IgD-negative memory B cell (primary cell): ENCODE measurements at regions not wholly inside any gene's neighbourhood (a gene's known extent, or its start where the extent isn't known, plus 50 kb on each side); places are given as distances from the start of the nearest gene placed in this dataset.
A peak's percentile ranks its signal among the peaks of the same experiment; 100 is the strongest.

Experiments used
- H3K27ac Mint-ChIP-seq, 3 donors: one replicate each; pipeline ENCODE4 v1.8.0; 2020 to 2022; ENCODE audit warnings: mild to moderate bottlenecking in 3 of 3, mixed read lengths in 3 of 3, moderate library complexity in 1 of 3
- H3K27me3 Mint-ChIP-seq: one replicate; pipeline ENCODE4 v1.8.0; 2021; ENCODE audit warnings: mixed read lengths
- H3K36me3 Mint-ChIP-seq: one replicate; pipeline ENCODE4 v1.8.0; 2020; ENCODE audit warnings: mild to moderate bottlenecking, mixed read lengths
- H3K4me1 Mint-ChIP-seq, 3 donors: one replicate each; pipeline ENCODE4 v1.8.0; 2020 to 2022; ENCODE audit warnings: mixed read lengths in 3 of 3, mild to moderate bottlenecking in 1 of 3
- H3K4me3 Mint-ChIP-seq, 4 donors: one replicate each; pipeline ENCODE4 v1.8.0; 2020 to 2022; ENCODE audit warnings: mild to moderate bottlenecking in 4 of 4, mixed read lengths in 4 of 4, moderate library complexity in 3 of 4
- H3K9me3 Mint-ChIP-seq, 3 donors: one replicate each; pipeline ENCODE4 v1.8.0; 2020 to 2021; ENCODE audit warnings: mixed read lengths in 3 of 3, mild to moderate bottlenecking in 1 of 3

GRCh38 chr13:46994492-46994891 lies 97.6 kb upstream of the HTR2A start:
- no peak overlapping the region for H3K4me3 Mint-ChIP-seq
- H3K4me1 Mint-ChIP-seq, result peaks cover 6 to 11% (median 9%) of the 10 kb centered on the region in 3 donors
- no peak overlapping the region for H3K27ac Mint-ChIP-seq
- peaks cover 4% of the 10 kb centered on the region for H3K36me3 Mint-ChIP-seq
- H3K27me3 Mint-ChIP-seq, result peaks cover 3% of the 10 kb centered on the region
- H3K9me3 Mint-ChIP-seq, result peaks cover 0 to 2% (median 0%) of the 10 kb centered on the region in 3 donors

DNA sequence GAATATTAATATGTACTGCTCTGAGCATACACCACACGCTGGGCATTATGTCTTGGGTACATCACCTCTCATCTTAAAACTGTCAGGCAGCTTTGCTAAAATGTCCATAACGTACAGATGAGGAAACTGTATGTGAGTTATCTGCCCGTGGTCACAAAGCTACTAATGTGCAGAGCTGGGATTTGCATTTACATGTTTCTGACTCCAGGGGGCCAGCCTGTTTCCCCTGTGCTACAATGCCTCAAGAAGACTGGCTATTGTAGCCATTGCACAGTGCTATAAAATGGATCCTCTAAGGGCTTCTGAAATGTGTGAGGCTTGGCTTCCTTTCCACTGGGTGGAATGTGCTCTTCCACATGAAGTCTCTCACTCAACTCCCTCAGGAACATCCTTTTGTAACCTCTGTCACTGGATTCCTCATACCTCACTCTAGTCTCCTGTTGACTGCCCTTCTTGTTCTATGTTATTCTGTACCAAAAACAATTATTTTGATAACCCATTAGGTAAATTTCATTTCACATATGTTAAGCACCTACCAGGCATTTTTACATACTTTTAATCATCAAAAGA lies 95.6 kb upstream of the HTR2A start:
- Mint-ChIP-seq H3K4me3 (no peak overlapping the region), H3K27ac (no peak overlapping the region), H3K4me1 (peaks cover 6 to 9% (median 6%) of the 10 kb centered on the region in 3 donors), H3K27me3 (peaks cover 5% of the 10 kb centered on the region), H3K9me3 (peaks cover 0 to 2% (median 0%) of the 10 kb centered on the region in 3 donors), H3K36me3 (peaks cover 4% of the 10 kb centered on the region)

DNA sequence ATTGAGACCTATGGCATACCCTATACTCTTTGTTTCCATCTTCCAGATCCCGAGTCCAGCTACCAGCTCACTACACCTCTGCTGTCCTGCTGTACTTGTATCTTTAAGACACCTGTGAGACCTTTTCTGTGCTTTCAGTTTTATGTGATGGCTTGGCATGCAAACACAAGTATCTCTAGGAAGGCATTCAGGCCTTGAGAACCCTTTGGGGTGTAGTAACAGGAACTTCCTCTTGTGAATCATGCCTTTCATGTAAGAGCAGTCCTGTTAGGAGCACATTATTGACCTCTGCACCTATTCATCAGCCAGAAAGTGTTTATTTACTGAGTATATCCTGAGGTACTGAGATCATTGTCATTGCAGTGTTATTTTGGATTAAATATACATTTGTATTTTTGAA lies 87.0 kb upstream of the HTR2A start:
- H3K4me3 Mint-ChIP-seq, result peak overlapping the region; percentile 24 to 80 (median 71)
- no peaks in the 10 kb centered on the region for H3K36me3 Mint-ChIP-seq
- no peaks in the 10 kb centered on the region for H3K9me3 Mint-ChIP-seq
- H3K4me1 Mint-ChIP-seq, result peaks cover 15 to 18% (median 18%) of the 10 kb centered on the region in 3 donors
- H3K27me3 Mint-ChIP-seq, result no peaks in the 10 kb centered on the region
- H3K27ac Mint-ChIP-seq, result peak overlapping the region; percentile 2 to 88 (median 19)

GRCh38 chr13:46982856-46983582 lies 86.2 kb upstream of the HTR2A start:
- Mint-ChIP-seq H3K27me3 (no peaks in the 10 kb centered on the region), H3K4me3 (peak overlapping the region; percentile 3 to 80 (median 71)), H3K4me1 (peaks cover 15 to 18% (median 18%) of the 10 kb centered on the region in 3 donors), H3K9me3 (peaks cover 0 to under 1% (median under 1%) of the 10 kb centered on the region in 3 donors), H3K36me3 (peaks cover under 1% of the 10 kb centered on the region), H3K27ac (peak overlapping the region; percentile 2 to 88 (median 19))

- peaks cover 5% of the 10 kb centered on the region in 3 donors for H3K4me1 Mint-ChIP-seq
- H3K36me3 Mint-ChIP-seq, result peaks cover 7% of the 10 kb centered on the region
- H3K9me3 Mint-ChIP-seq, result peaks cover 9 to 15% (median 10%) of the 10 kb centered on the region in 3 donors
- H3K27ac Mint-ChIP-seq, result peak overlapping the region in 1 of 3 donors; percentile 8
- peaks cover 4% of the 10 kb centered on the region for H3K27me3 Mint-ChIP-seq
- H3K4me3 Mint-ChIP-seq, result no peak overlapping the region
These were observed 78.3 kb upstream of the HTR2A start for GRCh38 chr13:46975173-46975572.

GRCh38 chr13:46968450-46968849 lies 71.6 kb upstream of the HTR2A start:
- Mint-ChIP-seq H3K27me3 (peaks cover 6% of the 10 kb centered on the region), H3K27ac (no peak overlapping the region), H3K9me3 (no peaks in the 10 kb centered on the region), H3K4me1 (peaks cover 0 to 11% (median 7%) of the 10 kb centered on the region in 3 donors), H3K4me3 (no peak overlapping the region), H3K36me3 (no peaks in the 10 kb centered on the region)

GRCh38 chr13:46964789-46965527 lies 68.1 kb upstream of the HTR2A start:
- Mint-ChIP-seq H3K9me3 (no peaks in the 10 kb centered on the region), H3K4me3 (no peak overlapping the region), H3K36me3 (no peaks in the 10 kb centered on the region), H3K4me1 (peaks cover 0 to 11% (median 7%) of the 10 kb centered on the region in 3 donors), H3K27ac (no peak overlapping the region), H3K27me3 (peaks cover 2% of the 10 kb centered on the region)

DNA sequence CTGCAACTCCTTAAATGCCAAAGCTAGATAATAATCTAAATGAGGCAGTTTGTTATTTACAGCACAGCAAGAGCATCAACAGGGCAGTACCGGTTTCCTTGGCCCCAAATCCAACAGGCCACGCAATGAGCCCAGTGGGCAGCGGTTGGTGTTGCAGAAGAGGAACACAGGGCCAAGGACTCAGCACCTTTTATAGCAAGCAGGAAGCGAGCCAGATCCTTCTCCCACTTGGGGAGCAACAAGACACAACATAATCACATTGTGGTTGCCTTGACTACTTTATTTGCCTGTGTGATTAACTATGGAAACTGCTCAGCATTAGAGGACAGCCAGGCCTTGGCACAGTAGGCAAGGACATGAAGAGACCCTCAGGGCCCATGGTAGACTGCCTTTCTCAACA lies 67.1 kb upstream of the HTR2A start:
- no peaks in the 10 kb centered on the region for H3K9me3 Mint-ChIP-seq
- H3K4me3 Mint-ChIP-seq, result no peak overlapping the region
- H3K27ac Mint-ChIP-seq, result no peak overlapping the region
- no peaks in the 10 kb centered on the region for H3K36me3 Mint-ChIP-seq
- peaks cover 0 to 11% (median 7%) of the 10 kb centered on the region in 3 donors for H3K4me1 Mint-ChIP-seq
- H3K27me3 Mint-ChIP-seq, result no peaks in the 10 kb centered on the region

DNA sequence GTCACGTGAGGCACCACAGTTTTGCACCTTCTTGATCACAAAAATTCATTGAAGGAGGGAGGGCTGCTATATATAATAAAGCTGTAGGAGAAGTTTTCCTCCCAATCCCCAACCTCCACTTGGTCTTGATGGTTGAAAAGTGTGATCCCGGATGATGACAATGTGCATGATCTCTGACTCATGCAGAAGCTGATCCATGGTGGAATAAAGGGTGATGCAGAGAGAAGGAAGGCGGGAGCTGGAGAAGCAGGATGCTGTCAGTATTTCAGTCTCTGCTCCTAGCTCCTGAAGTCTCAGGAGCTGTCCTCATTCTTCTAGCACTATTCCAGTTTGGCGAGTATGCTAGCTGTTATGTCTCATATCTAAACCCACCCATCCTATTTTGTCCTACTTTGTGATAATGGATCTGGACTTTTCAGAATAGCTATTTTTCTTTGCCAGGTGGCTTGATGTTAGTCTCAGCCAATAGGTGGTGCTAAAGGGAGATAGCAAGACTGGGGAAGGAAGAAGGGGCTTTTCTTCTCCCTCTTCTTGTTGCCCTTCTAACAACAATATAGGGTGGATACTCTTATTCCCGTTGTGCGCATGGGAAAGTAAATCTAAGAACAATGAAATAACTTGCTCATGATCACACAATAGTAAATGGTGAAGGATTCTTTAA lies 65.6 kb upstream of the HTR2A start:
- Mint-ChIP-seq H3K36me3 (no peaks in the 10 kb centered on the region), H3K4me3 (no peak overlapping the region), H3K4me1 (peaks cover 0 to 3% (median 0%) of the 10 kb centered on the region in 3 donors), H3K27me3 (peaks cover 2% of the 10 kb centered on the region), H3K9me3 (no peaks in the 10 kb centered on the region), H3K27ac (no peak overlapping the region)

DNA sequence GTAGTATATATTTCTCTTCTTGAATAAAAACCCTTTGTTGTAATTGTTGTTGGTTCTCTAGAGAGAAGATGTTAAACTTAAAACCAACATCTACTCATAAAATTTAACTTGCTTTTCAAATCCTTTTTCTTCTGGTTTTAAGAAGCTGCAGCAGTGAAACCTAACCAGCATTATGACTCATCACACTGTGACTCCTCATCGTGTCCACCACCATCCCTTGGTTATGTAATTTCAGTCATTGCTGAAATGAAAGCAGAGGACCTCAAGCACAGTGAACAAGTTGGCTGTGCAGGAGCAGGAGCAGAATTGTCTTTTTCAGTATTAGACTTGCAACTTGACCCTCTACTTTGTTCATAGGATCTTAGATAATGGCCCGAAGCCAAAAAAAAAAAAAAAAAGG lies 64.9 kb upstream of the HTR2A start:
- H3K4me3 Mint-ChIP-seq, result no peak overlapping the region

GRCh38 chr13:46953941-46954340 lies 57.1 kb upstream of the HTR2A start:
- Mint-ChIP-seq H3K36me3 (peaks cover 2% of the 10 kb centered on the region), H3K9me3 (no peaks in the 10 kb centered on the region), H3K27ac (no peak overlapping the region), H3K4me3 (peak overlapping the region in 1 of 4 donors; percentile 30), H3K4me1 (peaks cover 11 to 23% (median 15%) of the 10 kb centered on the region in 3 donors), H3K27me3 (peaks cover 2% of the 10 kb centered on the region)

More for the DNA sequence above, 64.9 kb upstream of the HTR2A start:
- H3K27me3 Mint-ChIP-seq, result peaks cover 2% of the 10 kb centered on the region
- no peak overlapping the region for H3K27ac Mint-ChIP-seq
- H3K9me3 Mint-ChIP-seq, result no peaks in the 10 kb centered on the region
- H3K36me3 Mint-ChIP-seq, result peaks cover 2% of the 10 kb centered on the region
- H3K4me1 Mint-ChIP-seq, result no peaks in the 10 kb centered on the region

DNA sequence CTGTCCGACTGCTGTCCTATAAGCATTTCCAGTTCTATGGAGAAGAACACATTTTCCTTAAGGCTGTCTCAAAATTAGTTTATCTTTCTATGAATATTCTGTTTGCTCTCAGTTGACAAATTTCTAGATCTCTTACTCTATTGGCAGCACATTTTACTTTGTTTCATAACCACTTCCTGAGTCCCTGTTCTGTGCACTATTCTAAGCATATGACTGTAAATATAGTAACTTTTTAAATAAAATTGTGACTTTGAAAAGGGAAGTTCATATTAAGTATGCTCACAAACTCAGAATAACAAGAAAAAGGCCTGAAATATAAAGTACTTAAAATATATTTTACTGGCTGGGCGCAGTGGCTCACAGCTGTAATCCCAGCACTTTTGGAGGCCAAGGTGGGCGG lies 56.5 kb upstream of the HTR2A start:
- Mint-ChIP-seq H3K27ac (peak overlapping the region in 1 of 3 donors; percentile 79), H3K4me3 (peak overlapping the region in 2 of 4 donors; percentile 55 to 64)

GRCh38 chr13:46951516-46951915 lies 54.7 kb upstream of the HTR2A start:
- no peak overlapping the region for H3K4me3 Mint-ChIP-seq
- H3K4me1 Mint-ChIP-seq, result peaks cover 11 to 23% (median 15%) of the 10 kb centered on the region in 3 donors
- no peaks in the 10 kb centered on the region for H3K27me3 Mint-ChIP-seq
- no peak overlapping the region for H3K27ac Mint-ChIP-seq
- no peaks in the 10 kb centered on the region for H3K36me3 Mint-ChIP-seq
- H3K9me3 Mint-ChIP-seq, result no peaks in the 10 kb centered on the region

More for the DNA sequence above, 56.5 kb upstream of the HTR2A start:
- H3K4me1 Mint-ChIP-seq, result peaks cover 11 to 23% (median 15%) of the 10 kb centered on the region in 3 donors
- peaks cover 2% of the 10 kb centered on the region for H3K27me3 Mint-ChIP-seq
- no peaks in the 10 kb centered on the region for H3K9me3 Mint-ChIP-seq
- peaks cover 2% of the 10 kb centered on the region for H3K36me3 Mint-ChIP-seq

DNA sequence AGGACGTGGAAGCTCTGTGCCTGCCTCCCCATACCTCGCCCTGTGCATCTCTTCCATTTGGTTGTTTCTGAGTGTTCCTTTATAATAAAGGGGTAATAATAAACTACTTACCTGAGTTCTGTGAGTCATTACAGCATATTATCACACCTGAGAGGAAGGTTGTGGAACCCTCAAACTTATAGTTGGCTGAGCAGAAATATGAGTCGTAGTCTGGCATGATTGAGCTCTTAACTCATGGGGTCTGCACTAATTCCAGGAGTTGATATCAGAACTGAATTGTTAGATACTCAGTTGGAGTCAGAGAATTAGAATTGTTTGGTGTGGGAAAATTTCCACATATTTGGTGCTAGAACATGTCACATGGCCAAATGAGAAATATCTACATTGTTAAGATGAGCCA lies 52.4 kb upstream of the HTR2A start:
- peaks cover under 1 to 8% (median 7%) of the 10 kb centered on the region in 3 donors for H3K9me3 Mint-ChIP-seq
- no peaks in the 10 kb centered on the region for H3K36me3 Mint-ChIP-seq
- no peaks in the 10 kb centered on the region for H3K27me3 Mint-ChIP-seq
- H3K4me3 Mint-ChIP-seq, result no peak overlapping the region
- no peak overlapping the region for H3K27ac Mint-ChIP-seq
- peaks cover 11 to 20% (median 13%) of the 10 kb centered on the region in 3 donors for H3K4me1 Mint-ChIP-seq

GRCh38 chr13:46948338-46948737 lies 51.5 kb upstream of the HTR2A start:
- no peaks in the 10 kb centered on the region for H3K27me3 Mint-ChIP-seq
- H3K27ac Mint-ChIP-seq, result no peak overlapping the region
- H3K4me1 Mint-ChIP-seq, result peaks cover 7 to 13% (median 11%) of the 10 kb centered on the region in 3 donors
- H3K4me3 Mint-ChIP-seq, result no peak overlapping the region
- H3K9me3 Mint-ChIP-seq, result peaks cover 3 to 14% (median 13%) of the 10 kb centered on the region in 3 donors
- no peaks in the 10 kb centered on the region for H3K36me3 Mint-ChIP-seq
